GM12878 (cell line): ENCODE measurements at regions not wholly inside any gene's neighbourhood (a gene's known extent, or its start where the extent isn't known, plus 50 kb on each side); places are given as distances from the start of the nearest gene placed in this dataset.

ENCODE experiments used
- ATAC-seq: fragments of 200-7000 bp; cut with Tn5 transposase; 3 replicates; pipeline ENCODE4 v1.9.1; 2020; ENCODE audit warnings: mild to moderate bottlenecking, moderate library complexity
- BruUV-seq: library from RNA; stranded (reverse); fragments of 400-500 nt; replicated peaks from 2 replicates; lab custom pipeline; 2021; lab: Mats Ljungman, UMichigan
- CTCF ChIA-PET: fragments of 300-600 bp; sonication (Branson Sonifier 250); formaldehyde crosslinking; extraction: SDS; loops from one replicate; lab custom pipeline; 2021; ENCODE audit warnings: inconsistent platforms; lab: Yijun Ruan, JAX
- POLR2A ChIA-PET: fragments of 350-600 bp; formaldehyde crosslinking; extraction: SDS; loops from one replicate; lab custom pipeline; 2021; ENCODE audit warnings: inconsistent platforms; lab: Charles Lee
- RAD21 ChIA-PET: fragments of 300-600 bp; sonication (Branson Sonifier 250); formaldehyde crosslinking; loops from one replicate; lab custom pipeline; 2023; ENCODE audit warnings: antibody characterized with exemption; ENCODE audit not compliant: unreplicated experiment; lab: Charles Lee
- SMC1A ChIA-PET: fragments of 300-600 bp; sonication (Branson Sonifier 250); formaldehyde crosslinking; loops from one replicate; lab custom pipeline; 2023; ENCODE audit not compliant: unreplicated experiment, uncharacterized antibody; lab: Charles Lee
- DNase-seq: peaks from one replicate; pipeline ENCODE4 v3.0.0-alpha.2; 2011; ENCODE audit warnings: low read depth, low spot score
- FAIRE-seq: peaks from 3 replicates; lab custom pipeline; 2011; peaks lifted over from hg19 to GRCh38; lab: Jason Lieb, UNC
- H2AFZ ChIP-seq: 2 replicates; pipeline ENCODE4 v1.6.0; 2011; ENCODE audit warnings: low read depth, low read length, control low read depth; ENCODE audit not compliant: control insufficient read depth
- H3K27ac ChIP-seq: 2 replicates; pipeline ENCODE4 v1.5.1; 2011; ENCODE audit warnings: control low read depth; ENCODE audit not compliant: control insufficient read depth, insufficient read depth
- H3K27me3 ChIP-seq, 2 experiments: replicated peaks in 1 of 2; 2 replicates each; pipeline versions ENCODE4 v1.6.0 to v1.6.1; 2011; ENCODE audit warnings: low read length in 1 of 2; ENCODE audit not compliant: control insufficient read depth in 2 of 2, insufficient read depth in 2 of 2
- H3K36me3 ChIP-seq, 2 experiments: 2 replicates each; pipeline ENCODE4 v1.5.1; 2011; ENCODE audit warnings: low read length in 1 of 2; ENCODE audit not compliant: control insufficient read depth in 2 of 2, insufficient read depth in 2 of 2
- H3K4me1 ChIP-seq: 2 replicates; pipeline ENCODE4 v1.6.1; 2011; ENCODE audit warnings: mild to moderate bottlenecking, low read length, moderate library complexity, mixed read lengths; ENCODE audit not compliant: control insufficient read depth, insufficient read depth
- H3K4me2 ChIP-seq: 2 replicates; pipeline ENCODE4 v1.6.0; 2011; ENCODE audit warnings: control low read depth; ENCODE audit not compliant: control insufficient read depth, insufficient read depth
- H3K4me3 ChIP-seq: fragments of 200-600 bp; sonication (generic); 2 replicates; pipeline ENCODE4 v1.5.1; 2016
- H3K79me2 ChIP-seq: 2 replicates; pipeline ENCODE4 v1.6.0; 2011; ENCODE audit warnings: low read length; ENCODE audit not compliant: control insufficient read depth, insufficient read depth
- H3K9ac ChIP-seq: 2 replicates; pipeline ENCODE4 v1.8.0; 2011; ENCODE audit warnings: low read length, control low read depth, mixed read lengths; ENCODE audit not compliant: control insufficient read depth, insufficient read depth
- H3K9me3 ChIP-seq: replicated peaks from 3 replicates; pipeline ENCODE4 v1.5.1; 2011; ENCODE audit warnings: mild to moderate bottlenecking, low read length; ENCODE audit not compliant: control insufficient read depth, insufficient read depth
- H4K20me1 ChIP-seq: 2 replicates; pipeline ENCODE4 v1.6.0; 2011; ENCODE audit not compliant: control insufficient read depth, insufficient read depth
- CHD1 ChIP-seq: IDR thresholded peaks from 2 replicates; pipeline ENCODE4 v1.6.1; 2012; ENCODE audit warnings: low read depth, low read length, improper control_type of control experiment
- CHD2 ChIP-seq: IDR thresholded peaks from 2 replicates; pipeline ENCODE4 v1.6.1; 2011; ENCODE audit warnings: low read depth, low read length, improper control_type of control experiment, borderline replicate concordance
- CREB1 ChIP-seq: IDR thresholded peaks from 2 replicates; pipeline ENCODE4 v1.6.1; 2012; ENCODE audit warnings: low read depth, mild to moderate bottlenecking, inconsistent platforms
- DPF2 ChIP-seq: fragments of 450-650 bp; IDR thresholded peaks from 2 replicates; pipeline ENCODE4 v1.6.1; 2017; ENCODE audit warnings: mild to moderate bottlenecking
- HDGF ChIP-seq: fragments of 450-650 bp; IDR thresholded peaks from 2 replicates; pipeline ENCODE4 v1.6.1; 2016; ENCODE audit warnings: antibody characterized with exemption
- IKZF1 ChIP-seq: fragments of 450-650 bp; conservative IDR thresholded peaks from 2 replicates; pipeline ENCODE4 v1.6.1; 2017; ENCODE audit warnings: antibody characterized with exemption, mild to moderate bottlenecking
- JUNB ChIP-seq: IDR thresholded peaks from 2 replicates; pipeline ENCODE4 v1.6.1; 2016; ENCODE audit warnings: antibody characterized with exemption, mild to moderate bottlenecking
- MEF2A ChIP-seq: IDR thresholded peaks from 2 replicates; pipeline ENCODE4 v1.6.1; 2011; ENCODE audit warnings: low read depth, mild to moderate bottlenecking, low read length, moderate library complexity; ENCODE audit not compliant: insufficient read depth
- MEF2B ChIP-seq: fragments of 450-650 bp; IDR thresholded peaks from 2 replicates; pipeline ENCODE4 v1.6.1; 2018; ENCODE audit warnings: mild to moderate bottlenecking, moderate library complexity; ENCODE audit not compliant: partially characterized antibody, poor library complexity, severe bottlenecking
- MYC ChIP-seq: IDR thresholded peaks from 2 replicates; pipeline ENCODE4 v1.6.1; 2011; ENCODE audit warnings: mild to moderate bottlenecking, low read length, moderate library complexity, inconsistent platforms; ENCODE audit not compliant: insufficient read depth, insufficient replicate concordance, insufficient read length, severe bottlenecking
- SPI1 ChIP-seq: IDR thresholded peaks from 2 replicates; pipeline ENCODE4 v1.6.1; 2011; ENCODE audit warnings: low read depth, mild to moderate bottlenecking, low read length, moderate library complexity, borderline replicate concordance; ENCODE audit not compliant: insufficient read depth
- ZNF207 ChIP-seq: fragments of 450-650 bp; IDR thresholded peaks from 2 replicates; pipeline ENCODE4 v1.6.1; 2014; ENCODE audit warnings: antibody characterized with exemption, mild to moderate bottlenecking, borderline replicate concordance
- ZNF24 ChIP-seq: fragments of 450-650 bp; IDR thresholded peaks from 2 replicates; pipeline ENCODE4 v1.6.1; 2017; ENCODE audit warnings: antibody characterized with exemption, mild to moderate bottlenecking
- in situ Hi-C: fragments of 300-500 bp; cut with MboI; formaldehyde crosslinking; loops from 9 replicates; pipeline ENCODE4 v1.14.3; 2018; ENCODE audit warnings: mixed read lengths
- intact Hi-C: fragments of 100-400 bp; cut with micrococcal nuclease; formaldehyde crosslinking; loops from one replicate; pipeline ENCODE4 v1.14.2; 2022; ENCODE audit not compliant: unreplicated experiment
- TF ChIP-seq, protein P1 (sequence below): fragments of 450-650 bp; IDR thresholded peaks from 2 replicates; pipeline ENCODE4 v1.6.1; 2018; ENCODE audit warnings: mild to moderate bottlenecking, low read depth, moderate library complexity; ENCODE audit not compliant: partially characterized antibody
- TF ChIP-seq, protein P2 (sequence below): IDR thresholded peaks from 2 replicates; pipeline ENCODE4 v1.6.1; 2011; ENCODE audit warnings: low read depth, mild to moderate bottlenecking, low read length, moderate library complexity, borderline replicate concordance; ENCODE audit errors: extremely low read depth

DNA sequence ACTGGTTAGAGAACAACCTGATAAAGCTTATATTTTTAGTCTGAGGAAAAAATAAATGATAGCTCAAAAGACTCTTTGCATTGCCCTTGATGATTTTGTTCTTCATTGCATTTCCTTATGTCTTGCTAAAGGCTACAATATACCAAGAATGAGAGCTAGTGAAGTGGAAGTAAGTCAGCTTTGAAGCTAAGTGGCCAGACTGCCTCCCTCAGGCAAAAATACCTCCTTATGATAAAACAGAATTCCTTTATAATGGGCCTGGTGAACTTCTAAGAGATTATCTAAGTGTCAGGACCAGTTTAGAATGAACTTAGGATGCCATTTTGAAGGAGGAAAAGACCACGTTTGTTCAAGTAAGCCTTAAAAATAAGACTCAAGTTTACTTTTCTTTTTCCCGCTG lies 678.4 kb downstream of the ROBO2 start (continued):
- TF ChIP-seq, protein P1, sequence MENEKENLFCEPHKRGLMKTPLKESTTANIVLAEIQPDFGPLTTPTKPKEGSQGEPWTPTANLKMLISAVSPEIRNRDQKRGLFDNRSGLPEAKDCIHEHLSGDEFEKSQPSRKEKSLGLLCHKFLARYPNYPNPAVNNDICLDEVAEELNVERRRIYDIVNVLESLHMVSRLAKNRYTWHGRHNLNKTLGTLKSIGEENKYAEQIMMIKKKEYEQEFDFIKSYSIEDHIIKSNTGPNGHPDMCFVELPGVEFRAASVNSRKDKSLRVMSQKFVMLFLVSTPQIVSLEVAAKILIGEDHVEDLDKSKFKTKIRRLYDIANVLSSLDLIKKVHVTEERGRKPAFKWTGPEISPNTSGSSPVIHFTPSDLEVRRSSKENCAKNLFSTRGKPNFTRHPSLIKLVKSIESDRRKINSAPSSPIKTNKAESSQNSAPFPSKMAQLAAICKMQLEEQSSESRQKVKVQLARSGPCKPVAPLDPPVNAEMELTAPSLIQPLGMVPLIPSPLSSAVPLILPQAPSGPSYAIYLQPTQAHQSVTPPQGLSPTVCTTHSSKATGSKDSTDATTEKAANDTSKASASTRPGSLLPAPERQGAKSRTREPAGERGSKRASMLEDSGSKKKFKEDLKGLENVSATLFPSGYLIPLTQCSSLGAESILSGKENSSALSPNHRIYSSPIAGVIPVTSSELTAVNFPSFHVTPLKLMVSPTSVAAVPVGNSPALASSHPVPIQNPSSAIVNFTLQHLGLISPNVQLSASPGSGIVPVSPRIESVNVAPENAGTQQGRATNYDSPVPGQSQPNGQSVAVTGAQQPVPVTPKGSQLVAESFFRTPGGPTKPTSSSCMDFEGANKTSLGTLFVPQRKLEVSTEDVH: no peak
- TF ChIP-seq MEF2A (no peak), MYC (no peak), HDGF (no peak), SPI1 (no peak)
- TF ChIP-seq, protein P2, sequence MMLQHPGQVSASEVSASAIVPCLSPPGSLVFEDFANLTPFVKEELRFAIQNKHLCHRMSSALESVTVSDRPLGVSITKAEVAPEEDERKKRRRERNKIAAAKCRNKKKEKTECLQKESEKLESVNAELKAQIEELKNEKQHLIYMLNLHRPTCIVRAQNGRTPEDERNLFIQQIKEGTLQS: no peak

DNA sequence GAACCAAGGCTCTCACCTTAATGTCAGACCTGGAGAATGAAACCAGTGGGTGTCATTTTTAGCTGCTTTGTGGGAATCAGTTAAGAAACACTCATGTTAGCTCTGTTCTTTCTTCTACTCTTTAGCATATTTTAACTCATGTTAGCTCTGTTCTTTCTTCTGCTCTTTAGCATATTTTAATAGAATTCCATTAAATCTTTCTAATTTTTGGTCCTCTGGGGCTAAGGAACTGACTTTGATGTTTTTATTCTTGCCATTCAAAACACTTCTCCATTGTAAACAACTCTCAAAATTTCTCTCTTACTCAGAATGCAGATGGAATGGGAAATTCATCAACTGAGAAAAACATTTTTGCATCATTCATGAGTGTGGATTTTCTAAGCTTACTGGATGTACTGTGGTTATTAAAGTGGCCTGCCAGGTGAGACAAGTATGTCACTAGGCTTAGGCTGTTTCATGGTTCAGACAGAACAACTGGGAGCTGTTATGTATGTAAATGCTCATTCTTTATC lies 680.6 kb downstream of the ROBO2 start:
- Histone ChIP-seq H3K4me1 (no peaks in the 10 kb centered on the region), H3K4me2 (no peak overlapping the region), H3K9me3 (no peaks in the 10 kb centered on the region), H3K27ac (no peak overlapping the region), H3K79me2 (no peaks in the 10 kb centered on the region), H2AFZ (no peak overlapping the region), H3K4me3 (no peak overlapping the region), H3K36me3 (no peaks in the 10 kb centered on the region), H4K20me1 (no peaks in the 10 kb centered on the region), H3K9ac (no peak overlapping the region), H3K27me3 (no peaks in the 10 kb centered on the region)
- RAD21 ChIA-PET: no interaction called here
- no TSS peak for BruUV-seq
- SMC1A ChIA-PET: no interaction called here
- intact Hi-C loops (no loop called here), in situ Hi-C loops (no loop called here)
- POLR2A ChIA-PET: no interaction called here
- ATAC-seq: no peak
- no peak for TF ChIP-seq SPI1
- no peak for TF ChIP-seq MEF2B
- no peak for TF ChIP-seq CHD2
- TF ChIP-seq ZNF24: no peak
- no peak for TF ChIP-seq DPF2
- no peak for TF ChIP-seq JUNB
- no peak for TF ChIP-seq ZNF207
- TF ChIP-seq CREB1: no peak
- TF ChIP-seq IKZF1: no peak
- TF ChIP-seq CHD1: no peak
- FAIRE-seq: no peak
- CTCF ChIA-PET: no interaction called here
- DNase-seq: no peak
